Activated CD8-positive, alpha-beta memory T cell treated with anti-CD3 and anti-CD28 coated beads, Interleukin-2, amount 10 ng/mL, durations not matched to agents 7 days and 5 days (primary cell): ENCODE measurements at regions not wholly inside any gene's neighbourhood (a gene's known extent, or its start where the extent isn't known, plus 50 kb on each side); places are given as distances from the start of the nearest gene placed in this dataset.
A peak's percentile ranks its signal among the peaks of the same experiment; 100 is the strongest.
"Not testable (repeated sequence)": the region's sequence is repeated elsewhere in the genome, so short reads cannot be mapped to it uniquely, and the experiment has no call there.

Experiments
- ATAC-seq: fragments of 150-1000 bp; cut with Tn5 transposase; one replicate; pipeline ENCODE4 v1.10.0; 2021; ENCODE audit warnings: moderate library complexity
- CTCF ChIA-PET: fragments of 350-600 bp; sonication (Branson Sonifier 250); formaldehyde crosslinking; loops from one replicate; lab custom pipeline; 2021; ENCODE audit warnings: antibody characterized with exemption; lab: Charles Lee
- DNase-seq: peaks from one replicate; pipeline ENCODE4 v3.0.0-alpha.2; 2020
- H3K27ac Mint-ChIP-seq: one replicate; pipeline ENCODE4 v1.8.0; 2021; ENCODE audit warnings: mild to moderate bottlenecking, mixed read lengths
- H3K27me3 Mint-ChIP-seq: one replicate; pipeline ENCODE4 v1.8.0; 2021; ENCODE audit warnings: mixed read lengths
- H3K36me3 Mint-ChIP-seq: one replicate; pipeline ENCODE4 v1.8.0; 2021; ENCODE audit warnings: mild to moderate bottlenecking, mixed read lengths
- H3K4me1 Mint-ChIP-seq: one replicate; pipeline ENCODE4 v1.8.0; 2021; ENCODE audit warnings: mixed read lengths
- H3K4me3 Mint-ChIP-seq: one replicate; pipeline ENCODE4 v1.8.0; 2021; ENCODE audit warnings: mild to moderate bottlenecking, moderate library complexity, mixed read lengths
- H3K9me3 Mint-ChIP-seq: one replicate; pipeline ENCODE4 v1.8.0; 2022; ENCODE audit warnings: low read depth, mixed read lengths

DNA sequence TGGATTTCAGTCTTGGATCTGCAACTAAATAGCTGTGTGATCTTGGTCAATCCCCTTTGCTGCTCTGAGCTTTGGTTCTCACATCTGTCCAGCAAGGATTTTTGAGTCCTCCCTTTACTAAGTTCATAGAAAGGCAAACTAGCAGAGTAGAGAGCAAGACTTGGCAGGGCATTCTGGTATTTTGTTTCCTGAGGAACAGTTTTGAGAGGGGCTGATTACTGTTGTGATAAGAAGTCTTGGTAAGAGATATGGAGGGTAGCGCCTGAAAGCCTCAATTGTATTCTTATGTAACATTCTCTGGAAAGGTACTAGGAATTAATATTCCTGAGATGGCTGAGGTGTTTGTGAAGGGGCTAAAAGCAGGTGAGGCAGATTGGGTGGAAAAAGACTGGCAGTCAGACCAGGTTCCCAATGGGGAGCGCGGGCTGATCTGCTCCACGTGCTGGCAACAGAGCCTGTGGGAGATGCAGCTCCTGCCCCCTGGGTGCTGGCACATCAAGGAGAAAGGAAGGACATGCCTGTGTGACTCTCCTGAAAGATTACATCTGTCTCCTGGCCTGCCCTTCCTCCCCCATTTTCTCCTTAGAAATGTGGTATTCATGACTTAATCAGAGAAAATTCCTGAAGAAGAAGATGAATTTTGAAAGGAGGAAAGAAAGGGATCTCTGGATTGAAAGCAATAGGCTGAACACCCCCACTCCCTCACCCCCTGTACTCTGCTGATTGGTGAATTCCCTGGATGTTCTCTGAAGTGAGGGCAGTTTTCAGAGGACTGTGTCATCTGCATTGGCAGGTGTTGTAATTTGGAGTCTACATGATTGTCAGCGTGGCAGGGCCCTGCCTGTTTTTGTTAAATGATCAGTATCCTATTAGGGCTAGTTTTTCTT lies 94.0 kb downstream of the SRGAP2 start:
- ATAC-seq, H3K4me3 Mint-ChIP-seq, H3K36me3 Mint-ChIP-seq, CTCF ChIA-PET, H3K4me1 Mint-ChIP-seq, H3K27me3 Mint-ChIP-seq, H3K9me3 Mint-ChIP-seq, H3K27ac Mint-ChIP-seq, DNase-seq: not testable (repeated sequence)

GRCh38 chr1:206298032-206298392 lies 94.7 kb downstream of the SRGAP2 start:
- ATAC-seq, H3K9me3 Mint-ChIP-seq, H3K36me3 Mint-ChIP-seq, DNase-seq, H3K4me1 Mint-ChIP-seq, H3K27ac Mint-ChIP-seq, H3K27me3 Mint-ChIP-seq, H3K4me3 Mint-ChIP-seq, CTCF ChIA-PET: not testable (repeated sequence)

DNA sequence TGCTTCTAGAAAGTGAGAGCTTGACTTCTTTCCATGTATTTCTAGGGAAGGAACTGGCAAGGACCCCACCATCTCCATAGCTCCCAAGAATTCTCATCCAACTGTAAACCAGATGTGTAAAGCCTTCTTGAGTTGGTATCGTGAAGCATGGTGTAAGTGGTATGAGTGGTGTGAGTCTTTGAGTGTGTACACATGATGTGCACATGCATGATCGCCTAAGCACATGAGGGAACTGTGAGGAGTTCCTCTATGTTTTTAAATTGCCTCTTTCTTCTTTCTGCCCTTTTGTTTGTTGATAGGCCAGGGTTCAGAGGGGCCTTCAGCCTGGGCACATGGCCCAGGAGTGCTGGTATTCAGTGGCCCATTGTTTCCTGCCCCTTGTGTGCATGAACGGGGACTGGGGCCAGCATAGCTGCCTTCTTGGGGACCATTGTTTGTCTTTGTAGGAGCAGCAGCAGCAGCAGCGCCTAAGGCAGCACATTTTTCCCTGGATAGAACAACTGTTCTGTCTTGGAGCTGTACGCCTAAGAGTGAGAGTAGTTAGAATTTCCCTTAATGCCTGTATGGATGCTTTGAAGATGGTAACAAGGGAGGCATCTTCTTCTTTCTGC lies 95.9 kb downstream of the SRGAP2 start:
- CTCF ChIA-PET, H3K27me3 Mint-ChIP-seq, H3K4me3 Mint-ChIP-seq, H3K27ac Mint-ChIP-seq, H3K9me3 Mint-ChIP-seq, DNase-seq, H3K4me1 Mint-ChIP-seq, H3K36me3 Mint-ChIP-seq, ATAC-seq: not testable (repeated sequence)

- H3K27ac Mint-ChIP-seq, CTCF ChIA-PET, DNase-seq, H3K36me3 Mint-ChIP-seq, H3K4me1 Mint-ChIP-seq, H3K27me3 Mint-ChIP-seq, H3K9me3 Mint-ChIP-seq, H3K4me3 Mint-ChIP-seq: not testable (repeated sequence)
- peak; percentile 27 for ATAC-seq
Measured at GRCh38 chr1:206299942-206300341, 96.6 kb downstream of the SRGAP2 start.

DNA sequence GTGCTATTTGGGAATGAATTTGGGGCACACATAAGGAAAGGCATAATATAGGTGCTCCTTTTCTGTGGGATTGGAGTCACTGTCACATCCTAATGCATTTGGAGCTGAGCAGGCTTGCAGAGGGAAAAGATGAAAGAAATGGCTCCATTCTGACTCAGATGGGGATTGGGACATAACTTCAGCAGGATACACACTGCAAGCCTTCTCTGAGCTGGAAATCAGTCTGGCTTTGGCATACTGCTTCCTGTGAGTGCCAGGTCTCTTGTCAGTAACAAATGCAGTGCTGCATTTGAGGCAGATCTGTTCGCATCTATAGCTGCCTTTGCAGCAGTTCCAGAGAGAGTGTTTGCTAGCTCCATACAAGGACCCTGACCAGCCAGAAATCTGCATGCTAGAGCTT lies 98.7 kb downstream of the SRGAP2 start:
- H3K4me3 Mint-ChIP-seq, H3K4me1 Mint-ChIP-seq, ATAC-seq, H3K27ac Mint-ChIP-seq, H3K36me3 Mint-ChIP-seq, DNase-seq, H3K27me3 Mint-ChIP-seq, CTCF ChIA-PET, H3K9me3 Mint-ChIP-seq: not testable (repeated sequence)

DNA sequence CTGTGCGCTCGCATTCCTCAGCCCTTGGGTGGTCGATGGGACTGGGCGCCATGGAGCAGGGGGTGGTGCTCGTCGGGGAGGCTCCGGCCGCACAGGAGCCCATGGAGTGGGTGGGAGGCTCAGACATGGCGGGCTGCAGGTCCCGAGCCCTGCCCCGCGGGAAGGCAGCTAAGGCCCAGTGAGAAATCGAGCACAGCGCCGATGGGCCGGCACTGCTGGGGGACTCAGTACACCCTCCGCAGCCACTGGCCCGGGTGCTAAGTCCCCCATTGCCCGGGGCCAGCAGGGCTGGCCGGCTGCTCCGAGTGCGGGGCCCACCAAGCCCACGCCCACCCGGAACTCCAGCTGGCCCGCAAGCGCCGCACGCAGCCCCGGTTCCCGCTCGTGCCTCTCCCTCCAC lies 104.1 kb downstream of the SRGAP2 start:
- H3K4me3 Mint-ChIP-seq, ATAC-seq, CTCF ChIA-PET, H3K9me3 Mint-ChIP-seq, H3K27ac Mint-ChIP-seq, H3K27me3 Mint-ChIP-seq, DNase-seq, H3K4me1 Mint-ChIP-seq: not testable (repeated sequence)
- H3K36me3 Mint-ChIP-seq: peaks cover 11% of the 10 kb centered on the region

DNA sequence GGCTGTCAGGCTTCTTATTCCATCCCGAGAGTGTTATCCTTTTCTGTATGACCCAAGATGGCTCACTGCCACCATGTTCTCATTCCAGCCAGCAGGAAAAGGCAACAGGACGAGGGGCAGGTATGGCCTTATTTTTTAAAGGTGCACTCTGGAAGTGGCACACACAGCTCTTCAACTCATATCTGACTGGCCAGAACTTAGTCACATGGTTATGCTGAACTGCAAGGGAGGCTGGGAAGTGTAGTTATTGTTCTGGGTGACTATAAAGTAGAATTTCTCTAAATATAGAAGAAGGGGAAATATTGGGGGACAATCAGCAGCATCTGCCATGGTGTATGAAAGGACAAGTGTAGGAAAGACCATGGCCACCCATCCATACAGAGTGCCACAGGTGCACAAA lies 107.6 kb downstream of the SRGAP2 start:
- DNase-seq, H3K27me3 Mint-ChIP-seq, H3K4me3 Mint-ChIP-seq, ATAC-seq, H3K9me3 Mint-ChIP-seq, H3K36me3 Mint-ChIP-seq, H3K27ac Mint-ChIP-seq, H3K4me1 Mint-ChIP-seq, CTCF ChIA-PET: not testable (repeated sequence)

DNA sequence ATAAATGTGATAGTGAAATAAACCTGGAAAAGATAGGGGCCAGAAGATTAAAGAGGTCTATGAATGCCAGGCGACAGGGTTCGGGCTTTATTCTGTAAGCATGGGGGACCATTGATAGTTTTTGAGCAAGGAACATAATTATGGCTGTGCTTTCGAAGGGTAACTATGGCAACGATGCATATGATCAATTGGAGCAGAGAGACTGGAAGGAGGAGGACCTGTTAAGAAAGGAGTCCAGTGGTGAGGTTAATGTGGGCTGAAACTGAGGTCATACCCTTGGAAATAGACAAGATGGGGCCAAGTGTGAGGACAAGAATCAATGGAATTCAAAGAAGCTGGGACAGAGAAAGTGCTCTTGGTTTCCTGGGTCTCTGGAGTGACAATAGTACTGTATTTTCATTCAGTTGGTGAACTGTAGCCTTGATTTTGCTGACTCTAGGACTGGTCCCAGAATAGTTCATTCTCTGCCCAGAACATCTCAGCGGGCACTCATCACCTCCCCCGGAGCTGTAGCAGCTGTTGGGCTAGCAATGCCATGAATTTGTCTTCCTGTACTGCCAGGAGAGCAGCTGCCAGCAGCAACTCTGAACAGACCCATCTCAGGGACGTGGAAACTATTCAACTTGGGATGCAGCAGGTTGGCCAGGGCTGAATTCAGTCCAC lies 108.4 kb downstream of the SRGAP2 start:
- not testable (repeated sequence) for H3K4me1 Mint-ChIP-seq, H3K9me3 Mint-ChIP-seq

DNA sequence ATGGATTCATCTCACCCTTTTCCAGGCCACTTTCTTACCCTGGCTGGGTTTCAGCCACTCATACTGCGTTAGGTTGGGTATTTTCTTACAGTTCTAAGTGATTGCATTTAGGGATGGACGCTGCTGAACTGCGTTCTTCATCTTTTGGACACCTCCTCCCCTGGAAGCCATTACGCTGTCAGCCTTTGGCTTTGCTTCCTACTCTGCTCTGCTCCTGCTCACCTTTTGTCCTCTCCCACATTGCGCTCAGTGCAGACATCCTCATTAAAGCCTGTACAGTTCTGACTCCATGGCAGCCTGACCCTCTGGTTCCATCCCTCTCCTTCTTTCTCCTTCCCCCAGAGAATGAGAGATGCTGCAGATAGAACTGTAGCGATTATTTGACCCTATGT lies 108.9 kb downstream of the SRGAP2 start:
- ATAC-seq, CTCF ChIA-PET, H3K27me3 Mint-ChIP-seq, H3K4me3 Mint-ChIP-seq, H3K27ac Mint-ChIP-seq, H3K9me3 Mint-ChIP-seq, DNase-seq, H3K36me3 Mint-ChIP-seq, H3K4me1 Mint-ChIP-seq: not testable (repeated sequence)

More for the DNA sequence above, 108.4 kb downstream of the SRGAP2 start:
- DNase-seq, H3K36me3 Mint-ChIP-seq, H3K27me3 Mint-ChIP-seq, CTCF ChIA-PET, H3K4me3 Mint-ChIP-seq, ATAC-seq, H3K27ac Mint-ChIP-seq: not testable (repeated sequence)

DNA sequence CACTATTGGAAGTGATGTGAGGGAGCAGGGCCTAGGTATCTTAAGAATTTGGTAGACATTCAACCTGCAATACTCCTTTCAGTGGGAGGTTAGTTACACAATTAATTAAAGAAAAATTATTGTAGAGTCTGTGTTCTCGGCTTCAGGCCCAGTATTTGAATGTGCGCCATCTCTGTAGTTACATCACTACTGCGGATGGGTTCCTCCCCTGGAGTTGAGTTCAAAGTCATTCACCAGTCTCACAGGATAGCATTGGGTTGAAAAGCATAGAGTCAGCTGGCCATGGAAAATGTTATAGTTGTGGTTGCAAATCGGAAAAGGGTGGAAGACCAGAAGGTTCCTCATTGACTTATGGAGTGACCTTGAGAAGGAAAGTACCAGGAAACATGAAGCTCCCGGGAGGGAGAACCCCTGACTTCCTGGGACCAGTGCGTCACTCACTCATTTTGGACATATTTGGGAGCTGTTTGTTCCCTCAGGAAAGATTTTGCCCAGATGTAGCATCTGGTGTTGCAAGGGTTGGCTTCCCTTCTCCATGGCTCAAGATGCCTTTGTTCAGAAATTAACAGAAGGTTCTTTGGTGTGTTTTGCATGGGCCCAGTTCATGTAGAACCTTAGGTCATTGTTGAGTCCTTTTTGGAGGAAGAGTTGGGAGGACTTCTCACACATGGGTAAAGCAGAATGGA lies 111.8 kb downstream of the SRGAP2 start:
- H3K27ac Mint-ChIP-seq, DNase-seq, H3K27me3 Mint-ChIP-seq, H3K4me1 Mint-ChIP-seq, H3K4me3 Mint-ChIP-seq, H3K9me3 Mint-ChIP-seq, CTCF ChIA-PET, ATAC-seq, H3K36me3 Mint-ChIP-seq: not testable (repeated sequence)

DNA sequence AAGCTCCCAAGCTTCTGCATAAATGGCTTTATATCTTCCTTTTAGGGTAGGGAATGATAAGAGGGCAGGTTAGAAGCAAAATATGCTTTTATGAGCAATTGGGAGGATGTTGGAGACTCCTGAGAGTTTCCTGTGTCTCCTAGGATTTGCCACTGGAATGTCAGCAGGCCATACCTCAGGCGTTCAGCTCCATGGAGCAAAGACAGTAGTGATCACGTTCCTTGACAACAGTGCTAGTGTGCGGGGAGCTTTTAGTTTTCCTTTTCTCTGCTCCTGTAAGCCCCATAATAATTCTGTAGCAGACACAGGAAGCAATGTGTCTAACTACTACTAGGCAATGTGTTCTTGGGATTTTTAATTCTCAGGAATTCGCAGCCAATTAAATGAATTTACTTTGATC lies 113.6 kb downstream of the SRGAP2 start:
- H3K27me3 Mint-ChIP-seq, H3K4me3 Mint-ChIP-seq, ATAC-seq, H3K9me3 Mint-ChIP-seq, DNase-seq, CTCF ChIA-PET, H3K36me3 Mint-ChIP-seq, H3K4me1 Mint-ChIP-seq, H3K27ac Mint-ChIP-seq: not testable (repeated sequence)

GRCh38 chr1:206317878-206318514 lies 114.7 kb downstream of the SRGAP2 start:
- H3K4me3 Mint-ChIP-seq, H3K9me3 Mint-ChIP-seq, CTCF ChIA-PET, H3K27ac Mint-ChIP-seq, H3K36me3 Mint-ChIP-seq, ATAC-seq, H3K27me3 Mint-ChIP-seq, H3K4me1 Mint-ChIP-seq, DNase-seq: not testable (repeated sequence)

GRCh38 chr1:206320227-206320626 lies 116.9 kb downstream of the SRGAP2 start:
- H3K27ac Mint-ChIP-seq, H3K4me3 Mint-ChIP-seq, H3K27me3 Mint-ChIP-seq, ATAC-seq, DNase-seq, H3K4me1 Mint-ChIP-seq, H3K9me3 Mint-ChIP-seq, CTCF ChIA-PET, H3K36me3 Mint-ChIP-seq: not testable (repeated sequence)
